ENCODE measurements at regions not wholly inside any gene's neighbourhood (a gene's known extent, or its start where the extent isn't known, plus 50 kb on each side); places are given as distances from the start of the nearest gene placed in this dataset.

DNA sequence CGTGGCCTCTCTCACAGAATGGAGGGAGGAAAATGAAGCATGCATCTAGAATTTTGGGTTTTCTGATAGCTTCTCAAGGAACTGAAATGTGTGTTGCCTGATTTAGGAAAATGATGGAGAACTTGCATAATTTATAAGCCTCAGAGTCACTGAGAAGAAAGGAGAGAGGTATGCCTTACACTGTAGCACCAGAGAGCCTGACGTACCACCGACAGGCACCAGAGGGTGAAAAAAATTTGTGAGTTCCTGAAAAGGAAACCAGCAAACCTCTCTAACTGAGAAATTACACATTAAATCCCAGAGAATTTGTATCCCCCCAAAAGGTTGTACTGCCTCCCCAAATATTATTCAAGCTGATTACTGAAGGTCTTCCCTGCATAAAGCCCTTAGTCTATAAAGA, 915.3 kb upstream of the SLITRK6 start:
- no peak for DNase-seq (ENCODE audit: low read depth in 2 of 3, low spot score in 2 of 3)

DNA sequence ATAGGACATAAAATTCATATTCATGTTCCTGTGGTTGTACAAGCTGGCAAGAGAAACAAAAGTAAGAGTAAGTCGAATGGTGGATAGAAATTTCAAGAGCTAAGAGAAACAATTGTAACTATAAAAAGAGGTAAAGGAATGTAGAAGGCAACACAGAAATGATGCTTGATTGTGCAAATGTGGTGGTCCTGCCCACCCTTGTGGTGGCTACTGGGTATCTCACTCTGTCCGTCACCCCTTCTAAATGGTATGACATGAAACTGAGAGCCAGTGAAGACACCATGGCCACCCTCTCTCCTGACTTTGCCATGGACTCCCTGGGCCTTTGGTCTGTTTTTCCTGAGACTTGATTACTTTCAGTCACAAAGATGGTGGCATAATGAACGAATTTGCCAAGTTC, 925.9 kb upstream of the SLITRK6 start:
- DNase-seq (ENCODE audit: low read depth in 2 of 3, low spot score in 2 of 3) = no peak

DNA sequence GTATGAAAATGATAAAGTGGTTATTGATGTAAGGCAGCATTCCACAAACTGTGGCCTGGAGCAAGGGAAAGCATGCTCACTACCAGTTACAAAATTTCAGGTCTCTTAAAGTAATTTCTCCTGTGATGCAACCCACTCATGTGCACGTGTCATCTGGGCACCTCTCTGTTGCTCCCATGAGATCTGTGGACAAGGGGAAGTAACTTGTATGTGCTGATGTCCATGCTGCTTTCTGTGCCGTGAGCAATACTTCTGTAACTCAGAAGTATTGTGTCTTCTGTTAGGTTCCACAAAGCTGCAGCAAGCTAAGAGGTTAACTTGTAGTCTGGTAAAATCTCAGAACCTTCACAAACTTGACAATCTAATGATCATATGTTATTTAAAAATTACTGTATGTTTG, 930.0 kb upstream of the SLITRK6 start:
- no peak for DNase-seq (ENCODE audit: low read depth in 2 of 3, low spot score in 2 of 3)

DNA sequence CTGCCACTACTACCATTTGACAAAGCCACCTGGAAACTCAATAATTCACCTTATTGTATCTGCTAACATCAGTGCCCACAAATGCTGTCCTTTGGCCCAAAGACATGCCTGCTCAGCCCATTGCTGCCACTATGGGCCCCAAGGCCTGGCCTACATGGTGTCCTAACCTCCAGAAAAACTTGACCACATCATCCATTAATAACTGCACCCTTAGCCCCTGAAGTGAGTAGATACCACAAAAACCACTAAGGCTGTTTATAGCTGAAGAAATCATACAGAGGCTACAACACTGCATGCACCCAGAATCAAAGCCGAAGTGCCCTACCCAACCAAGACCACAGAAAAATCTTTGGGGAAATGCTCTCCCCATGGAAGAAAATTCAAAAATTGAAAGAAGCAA, 932.8 kb upstream of the SLITRK6 start:
- DNase-seq (ENCODE audit: low read depth in 2 of 3, low spot score in 2 of 3) = no peak

DNA sequence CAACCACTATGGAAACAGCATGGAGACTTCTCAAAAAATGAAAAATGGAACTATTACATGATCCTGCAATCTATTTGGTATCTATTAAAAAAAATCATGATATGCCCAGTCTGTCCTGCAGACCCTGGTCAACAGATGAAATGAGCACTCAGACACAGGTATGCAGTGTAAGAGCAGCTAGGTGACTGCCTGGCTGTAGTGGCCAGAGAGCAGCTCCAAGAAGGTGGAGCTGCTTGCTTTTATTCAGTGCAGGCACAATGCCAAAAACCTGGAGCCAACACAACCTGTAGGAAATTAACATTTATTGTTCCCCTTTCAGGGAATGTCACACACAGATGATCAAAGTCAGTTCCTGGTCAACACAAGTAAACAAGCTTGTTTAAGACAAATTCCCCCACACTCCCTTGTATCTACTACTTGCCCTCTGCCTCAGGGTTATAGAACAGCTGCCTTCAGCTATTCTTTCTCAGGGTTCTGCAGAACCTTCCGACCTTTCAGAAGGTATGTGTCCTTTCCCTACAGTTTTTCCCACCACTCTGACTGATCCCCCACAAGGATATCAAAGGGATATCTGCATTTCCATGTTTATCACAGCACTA, 933.7 kb upstream of the SLITRK5 start:
- DNase-seq (ENCODE audit: low read depth in 2 of 3, low spot score in 2 of 3) = no peak

DNA sequence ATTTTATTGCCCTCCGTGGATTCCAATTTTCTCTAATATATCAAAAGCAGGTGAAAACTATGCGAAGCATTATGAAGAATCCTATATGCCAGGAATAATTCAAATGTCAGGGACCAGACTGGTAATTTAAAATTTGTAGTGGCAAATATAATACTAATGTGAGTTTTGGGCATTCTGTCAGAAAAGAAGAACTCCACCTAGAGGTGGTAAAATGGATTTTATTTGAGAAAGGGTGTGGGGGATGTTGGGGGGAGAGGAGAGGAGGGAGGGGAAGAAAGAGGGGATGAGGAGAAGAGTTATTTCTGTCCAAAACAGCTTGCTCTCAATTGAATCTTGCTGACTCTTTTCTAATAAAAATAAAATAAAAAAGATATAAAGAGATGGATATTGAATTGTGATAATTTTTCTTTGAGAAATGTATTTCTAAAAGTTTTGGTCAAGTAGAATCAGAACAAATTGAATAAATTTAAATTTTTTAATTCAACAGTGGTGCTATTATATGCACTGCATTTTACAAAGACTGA, 929.3 kb upstream of the SLITRK5 start:
- no peak for DNase-seq (ENCODE audit: low read depth in 2 of 3, low spot score in 2 of 3)

DNA sequence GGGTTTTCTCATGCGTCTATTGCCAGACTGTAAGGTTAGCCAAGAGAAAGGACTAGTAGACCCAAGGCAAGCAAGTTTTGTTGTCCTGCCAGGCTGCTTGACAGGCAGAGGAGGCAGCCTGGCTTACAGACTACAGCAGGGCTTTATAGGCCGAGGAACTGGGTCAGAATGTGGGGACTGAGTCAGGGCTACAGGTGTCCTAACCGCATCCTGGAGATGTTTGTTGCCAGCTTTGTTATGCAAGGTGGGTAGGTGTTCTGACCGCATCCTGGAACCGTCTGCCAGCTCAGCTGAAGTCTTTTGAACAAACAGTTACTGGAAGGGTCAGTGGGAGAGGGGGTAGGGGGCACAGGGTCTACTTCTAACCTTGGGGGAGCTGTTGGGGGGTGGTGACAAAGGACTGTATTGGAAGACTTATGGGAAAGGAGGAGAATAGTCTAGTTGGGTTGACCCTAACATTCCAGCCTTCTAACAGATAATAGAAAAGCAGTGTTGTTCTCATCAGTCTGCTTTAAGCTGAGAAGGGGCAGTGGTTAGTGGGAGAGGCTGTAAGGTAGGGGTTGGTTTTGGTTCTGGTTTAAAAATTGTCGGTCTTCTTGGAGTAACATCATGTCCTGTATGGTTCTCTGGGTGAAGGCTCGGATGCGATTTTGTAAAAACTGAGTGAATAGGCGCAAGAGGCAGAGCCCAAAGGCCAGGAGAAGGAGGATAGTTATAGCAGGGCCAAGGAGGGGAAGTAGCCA, 913.8 kb upstream of the SLITRK5 start:
- no peak for DNase-seq (ENCODE audit: low read depth in 2 of 3, low spot score in 2 of 3)

DNA sequence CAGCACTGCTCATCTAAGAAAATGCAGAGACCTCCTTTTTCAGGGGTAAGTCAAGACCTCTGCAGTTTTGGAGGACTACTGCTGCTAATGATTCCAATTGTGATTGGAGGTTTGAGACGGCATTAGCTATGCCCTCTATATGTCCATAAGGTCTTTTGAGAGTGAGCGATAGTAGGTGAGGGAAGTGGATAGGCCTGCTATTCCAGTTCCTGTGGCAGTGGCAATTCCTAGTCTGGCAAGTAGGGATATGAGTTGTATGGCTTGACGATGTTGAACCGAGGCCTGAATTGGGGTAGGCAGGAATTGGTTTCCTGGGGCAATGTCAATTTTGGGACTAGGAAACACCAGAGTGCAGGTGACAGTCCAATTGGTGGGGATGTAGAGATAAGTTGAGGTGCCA, 913.1 kb upstream of the SLITRK5 start:
- DNase-seq (ENCODE audit: low read depth in 2 of 3, low spot score in 2 of 3) = no peak

DNA sequence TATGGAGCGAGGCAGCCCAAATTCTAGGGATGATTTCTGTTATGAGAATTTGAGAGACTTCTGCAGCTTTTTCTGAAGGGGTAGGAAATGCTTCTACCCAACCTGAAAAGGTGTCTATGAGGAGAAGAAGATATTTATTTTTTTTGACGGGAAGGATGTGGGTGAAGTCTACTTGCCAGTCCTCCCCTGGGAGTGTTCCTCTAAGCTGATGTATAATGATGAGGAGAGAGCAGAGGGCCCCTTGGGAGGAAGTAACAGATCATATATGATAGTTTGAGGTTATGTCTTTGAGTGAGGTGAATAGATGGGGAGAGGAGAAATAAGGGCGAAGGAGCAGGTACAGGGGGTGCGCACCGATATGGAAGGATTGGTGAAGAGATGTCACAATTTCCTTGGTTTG, 910.6 kb upstream of the SLITRK5 start:
- no peak for DNase-seq (ENCODE audit: low read depth in 2 of 3, low spot score in 2 of 3)

DNA sequence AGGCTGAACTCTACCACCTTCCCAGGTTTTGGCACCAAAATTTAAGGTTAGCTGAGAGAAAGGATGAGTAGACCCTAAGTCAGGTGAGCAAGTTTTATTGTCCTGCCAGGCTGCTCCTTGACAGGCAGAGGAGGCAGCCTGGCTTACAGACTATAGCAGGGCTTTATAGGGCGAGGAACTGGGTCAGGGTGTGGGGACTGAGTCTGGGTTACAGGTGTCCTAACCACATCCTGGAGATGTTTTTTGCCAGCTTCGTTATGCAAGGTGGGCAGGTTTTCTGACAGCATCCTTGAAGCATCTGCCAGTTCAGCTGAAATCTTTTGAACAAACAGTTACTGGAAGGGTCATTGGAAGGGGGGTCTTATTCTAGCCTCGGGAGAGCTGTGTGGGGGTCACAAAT, 905.7 kb upstream of the SLITRK5 start:
- no peak for DNase-seq (ENCODE audit: low read depth in 2 of 3, low spot score in 2 of 3)

DNA sequence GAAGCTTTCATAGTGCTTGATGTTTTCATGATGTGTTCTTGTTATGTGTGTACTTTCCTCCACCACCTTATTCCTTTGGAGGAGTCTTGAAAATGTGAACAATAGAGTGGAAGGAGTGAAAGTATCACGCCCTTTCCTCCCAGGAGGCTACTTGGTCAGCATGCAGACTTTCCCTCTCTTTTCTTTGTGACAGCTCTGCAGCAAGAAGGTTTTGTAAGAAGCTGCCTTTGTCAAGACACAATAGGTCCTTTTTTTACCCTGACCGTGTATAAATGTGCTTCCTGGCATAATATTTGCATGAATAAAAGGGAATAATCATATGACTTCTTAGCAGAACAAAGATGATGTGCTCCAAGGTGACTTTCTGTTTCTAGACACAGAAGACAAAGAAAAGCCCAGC, 882.6 kb upstream of the SLITRK5 start:
- no peak for DNase-seq (ENCODE audit: low read depth in 2 of 3, low spot score in 2 of 3)

DNA sequence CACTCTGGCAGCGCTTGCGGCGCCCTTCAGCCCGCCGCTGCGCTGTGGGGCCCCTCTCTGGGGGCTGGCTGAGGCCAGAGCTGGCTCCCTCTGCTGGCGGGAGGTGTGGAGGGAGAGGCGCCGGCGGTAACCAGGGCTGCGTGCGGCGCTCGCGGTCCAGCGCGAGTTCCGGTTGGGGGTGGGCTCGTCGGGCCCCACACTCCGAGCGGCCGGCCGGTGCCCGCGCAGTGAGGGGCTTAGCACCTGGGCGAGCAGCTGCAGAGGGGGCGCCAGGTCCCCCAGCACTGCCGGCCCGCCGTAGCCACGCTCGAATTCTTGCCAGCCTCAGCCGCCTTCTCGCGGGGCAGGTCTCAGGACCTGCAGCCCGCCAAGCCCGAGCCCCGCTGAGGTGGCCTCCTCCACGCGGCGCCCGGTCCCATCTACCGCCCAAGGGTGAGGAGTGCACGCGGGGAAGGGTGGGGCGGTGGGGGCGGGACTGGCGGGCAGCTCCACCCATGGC, 879.0 kb upstream of the SLITRK5 start:
- no peak for DNase-seq (ENCODE audit: low read depth in 2 of 3, low spot score in 2 of 3)

DNA sequence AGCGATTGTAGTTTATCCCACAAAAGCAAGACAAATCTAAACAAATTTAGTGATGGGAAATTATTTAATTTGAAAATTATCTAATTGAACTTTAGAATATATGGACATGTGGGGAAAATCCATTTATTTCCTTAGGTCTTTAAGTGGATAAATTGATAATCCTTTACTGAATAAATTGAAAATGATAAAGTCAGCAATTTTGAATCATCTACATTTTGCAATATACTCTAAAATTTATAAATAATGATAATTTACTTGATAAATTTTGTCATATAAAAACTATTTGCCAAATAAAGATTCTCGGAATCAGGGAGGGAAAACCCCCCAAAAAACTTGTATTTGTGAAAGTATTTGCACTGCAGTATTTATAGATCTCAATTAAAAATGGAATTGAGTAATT, 875.3 kb upstream of the SLITRK5 start:
- no peak for DNase-seq (ENCODE audit: low read depth in 2 of 3, low spot score in 2 of 3)

DNA sequence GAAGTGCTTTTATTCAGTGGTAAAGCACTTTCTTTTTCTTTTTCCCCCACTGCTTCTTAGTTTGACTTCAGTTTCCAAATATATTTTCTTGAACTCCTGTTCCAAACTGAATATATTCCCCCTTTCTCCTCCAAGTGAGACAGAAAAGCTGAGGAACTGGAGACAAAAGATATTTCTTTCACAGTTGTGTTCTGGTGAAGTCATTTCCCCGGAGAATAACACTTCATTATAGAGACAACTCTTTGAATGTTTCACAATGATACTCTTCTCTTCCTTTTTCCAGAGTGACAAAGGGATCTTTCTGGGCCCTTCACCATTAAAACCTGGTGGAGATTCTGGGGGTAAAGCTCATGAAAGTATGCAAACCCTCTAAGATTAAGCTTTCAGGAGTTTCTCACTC, 860.8 kb upstream of the SLITRK5 start:
- no peak for DNase-seq (ENCODE audit: low read depth in 2 of 3, low spot score in 2 of 3)

DNA sequence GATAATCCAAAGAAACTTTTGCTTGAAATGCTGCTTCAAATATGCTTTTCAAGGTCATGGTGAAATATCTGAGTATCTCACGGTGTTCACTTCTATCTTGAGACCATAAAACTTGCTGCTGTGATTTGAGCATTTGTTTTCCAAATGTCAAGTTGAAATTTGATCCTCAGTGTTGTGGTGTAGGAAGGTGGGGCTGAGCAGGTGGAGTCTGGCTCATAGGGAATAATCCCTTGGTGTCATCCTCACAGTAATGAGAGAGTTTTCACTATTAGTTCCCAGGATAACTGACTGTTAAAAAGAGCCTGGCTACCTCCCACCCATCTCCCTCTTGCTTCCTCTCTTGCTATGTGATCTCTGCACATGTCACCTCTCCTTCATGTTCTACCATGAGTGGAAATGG, 858.0 kb upstream of the SLITRK5 start:
- no peak for DNase-seq (ENCODE audit: low read depth in 2 of 3, low spot score in 2 of 3)

DNA sequence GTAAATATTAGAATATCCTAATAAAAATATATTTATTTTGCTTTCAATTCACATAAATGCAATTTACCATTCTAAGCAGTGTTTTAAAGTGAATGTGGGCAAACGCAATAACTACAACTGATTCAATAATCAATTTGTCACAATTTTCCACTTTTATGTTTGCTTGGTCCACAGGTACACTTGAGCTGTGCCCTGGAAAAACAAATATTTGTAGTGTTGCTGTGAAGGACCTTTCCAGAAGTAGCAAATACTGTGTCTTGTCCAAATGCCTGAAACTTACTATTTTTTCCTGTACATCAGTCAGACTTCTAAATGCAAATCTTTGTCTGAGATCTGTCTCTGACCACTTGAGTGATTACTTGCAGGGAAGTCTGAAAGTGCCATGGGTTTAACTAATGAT, 845.8 kb upstream of the SLITRK5 start:
- no peak for DNase-seq (ENCODE audit: low read depth in 2 of 3, low spot score in 2 of 3)

DNA sequence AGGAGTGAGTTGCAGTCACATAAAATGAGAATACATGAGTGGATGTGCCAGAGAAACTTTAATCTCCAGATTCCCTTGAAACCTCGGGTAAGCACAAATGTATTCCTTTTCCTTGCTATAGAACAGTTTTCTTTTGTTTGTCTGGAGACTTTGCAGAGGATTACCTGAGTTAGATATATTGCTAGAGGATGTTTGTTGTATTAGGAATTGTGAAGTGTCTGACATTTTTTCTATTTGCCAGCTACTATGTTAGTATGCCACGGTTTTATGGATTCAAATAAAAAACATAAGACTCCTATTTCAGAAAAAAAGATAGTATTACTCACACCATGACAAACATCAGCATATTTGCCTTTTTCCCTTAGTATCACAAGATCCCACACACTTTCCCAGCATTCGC, 844.9 kb upstream of the SLITRK5 start:
- DNase-seq (ENCODE audit: low read depth in 2 of 3, low spot score in 2 of 3) = no peak

DNA sequence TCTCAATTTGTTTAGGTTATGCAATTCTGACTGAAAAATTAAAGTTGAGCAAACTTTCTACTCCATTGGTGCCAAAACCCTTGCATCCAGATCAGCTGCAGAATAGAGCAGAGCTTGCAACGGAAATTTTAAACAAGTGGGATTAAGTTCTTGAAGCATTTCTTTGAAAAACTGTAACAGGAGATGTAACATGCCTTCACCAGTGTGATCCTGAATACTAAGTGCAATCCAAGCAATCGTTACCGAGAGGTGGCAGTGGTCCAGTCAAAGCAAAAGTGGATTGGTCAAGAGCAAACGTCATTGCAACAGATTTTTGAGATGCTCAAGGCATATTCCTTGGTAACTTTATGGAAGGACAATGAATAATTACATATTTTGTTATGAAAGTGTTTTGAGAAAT, 841.1 kb upstream of the SLITRK5 start:
- DNase-seq (ENCODE audit: low read depth in 2 of 3, low spot score in 2 of 3) = no peak

DNA sequence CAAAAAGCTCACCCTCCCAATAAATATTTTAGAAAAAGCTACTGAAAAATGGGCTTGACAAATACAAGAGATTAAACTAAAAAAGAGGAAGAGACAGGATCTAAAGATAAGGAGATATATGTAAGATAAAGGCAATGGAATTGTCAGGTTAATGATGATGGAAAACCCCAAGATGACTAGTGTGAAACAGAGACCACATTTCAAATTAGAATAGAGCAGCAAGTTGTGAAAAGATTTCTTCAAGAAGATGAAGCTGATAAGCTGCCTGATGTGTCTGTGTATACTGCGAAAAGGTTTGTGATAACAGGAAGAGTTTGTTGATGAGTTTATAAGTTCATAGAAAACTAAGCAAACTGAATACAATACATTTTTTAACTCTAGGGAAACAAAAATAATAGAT, 840.1 kb upstream of the SLITRK5 start:
- DNase-seq (ENCODE audit: low read depth in 2 of 3, low spot score in 2 of 3) = no peak

DNA sequence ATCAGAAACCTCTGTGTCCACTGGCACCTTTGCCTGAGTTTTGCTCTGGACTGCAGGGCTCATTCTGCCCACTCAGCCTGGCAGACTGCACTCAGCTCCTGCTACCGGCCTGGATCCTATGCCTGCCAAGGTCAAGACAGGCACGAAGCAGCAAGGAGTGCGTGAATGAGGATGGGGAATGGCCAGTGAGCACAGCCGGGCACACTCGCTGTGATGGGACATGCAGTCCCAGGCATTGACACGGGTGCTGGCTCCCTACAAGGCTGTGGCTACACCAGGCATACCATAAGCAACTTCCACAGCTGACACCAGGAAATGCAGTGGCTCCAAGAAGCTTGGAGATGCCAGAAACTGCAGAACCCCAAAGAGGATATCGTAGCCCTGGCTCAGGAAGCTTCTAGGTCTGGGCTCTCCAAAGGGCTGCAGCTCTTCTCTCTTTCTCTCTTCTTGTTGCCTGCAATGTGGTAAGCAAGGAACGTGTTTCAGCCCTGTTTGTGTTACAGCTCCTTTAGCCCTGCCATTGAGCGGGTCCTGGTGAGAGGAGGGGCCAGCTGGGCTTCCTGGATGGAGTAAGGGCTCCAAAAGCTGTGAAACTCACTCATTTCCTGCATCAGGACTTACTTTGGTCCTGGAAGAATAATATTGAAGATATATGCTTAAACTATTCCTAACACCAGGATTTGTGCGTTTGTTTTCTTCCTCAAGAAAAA, 832.6 kb upstream of the SLITRK5 start:
- DNase-seq (ENCODE audit: low read depth in 2 of 3, low spot score in 2 of 3) = no peak

DNA sequence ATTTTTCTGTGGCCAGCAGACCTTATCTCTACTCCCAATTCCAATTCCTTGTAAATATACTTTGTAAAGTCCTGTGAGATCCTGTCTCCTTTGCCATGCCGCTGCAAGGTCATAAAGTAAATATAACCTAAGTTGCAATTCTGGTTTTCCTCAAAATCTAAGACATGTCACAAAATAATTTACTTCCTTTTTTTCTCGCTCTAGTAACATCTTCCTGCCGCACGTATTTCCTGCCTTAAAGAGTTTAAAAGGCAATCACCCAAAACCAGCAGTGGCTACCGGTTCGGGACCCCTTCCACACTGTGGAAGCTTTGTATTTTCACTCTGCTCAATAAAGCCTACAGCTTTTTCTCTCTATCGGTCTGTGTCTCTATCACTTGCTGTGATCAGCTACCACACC, 832.0 kb upstream of the SLITRK5 start:
- DNase-seq (ENCODE audit: low read depth in 2 of 3, low spot score in 2 of 3) = no peak
